Heart left ventricle (tissue), 16 donors: ENCODE measurements at regions not wholly inside any gene's neighbourhood (a gene's known extent, or its start where the extent isn't known, plus 50 kb on each side); places are given as distances from the start of the nearest gene placed in this dataset.

Experiments used
- ATAC-seq, 4 donors: fragments of 200-7000 bp; cut with Tn5 transposase; one replicate each; pipeline ENCODE4 v1.9.1; 2020 to 2022; ENCODE audit warnings: moderate library complexity in 4 of 4, mild to moderate bottlenecking in 3 of 4, moderate number of reproducible peaks in 1 of 4
- DNase-seq, 5 donors: peaks; one replicate each; pipeline ENCODE4 v3.0.0-alpha.2; 2020
- H3K27ac ChIP-seq, 12 donors: fragments of 200-600 bp; sonication (generic) in 4 of 12; one replicate each; pipeline versions ENCODE4 v1.5.0 to v1.8.0; 2016 to 2022; ENCODE audit warnings: mild to moderate bottlenecking in 2 of 12
- H3K27me3 ChIP-seq, 9 donors: fragments of 200-600 bp; sonication (generic) in 2 of 9; one replicate each; pipeline versions ENCODE4 v1.5.1 to v1.8.0; 2016 to 2022; ENCODE audit warnings: mild to moderate bottlenecking in 3 of 9
- H3K36me3 ChIP-seq, 9 donors: fragments of 200-600 bp; sonication (generic) in 2 of 9; one replicate each; pipeline versions ENCODE4 v1.5.0 to v1.8.0; 2018 to 2022; ENCODE audit warnings: mild to moderate bottlenecking in 2 of 9
- H3K4me1 ChIP-seq, 12 donors: fragments of 200-600 bp; sonication (generic) in 4 of 12; one replicate each; pipeline versions ENCODE4 v1.5.0 to v1.8.0; 2016 to 2022; ENCODE audit warnings: mild to moderate bottlenecking in 3 of 12
- H3K4me3 ChIP-seq, 12 donors: fragments of 200-600 bp; sonication (generic) in 4 of 12; one replicate each; pipeline versions ENCODE4 v1.5.0 to v1.8.0; 2017 to 2022; ENCODE audit warnings: mild to moderate bottlenecking in 9 of 12, moderate library complexity in 4 of 12
- H3K9me3 ChIP-seq, 12 donors: fragments of 200-600 bp; sonication (generic) in 4 of 12; one replicate each; pipeline versions ENCODE4 v1.5.0 to v1.8.0; 2016 to 2022; ENCODE audit warnings: mild to moderate bottlenecking in 1 of 12
- CTCF ChIP-seq, 12 donors: fragments of 200-600 bp; sonication (generic) in 4 of 12; IDR thresholded peaks; one replicate each; pipeline versions ENCODE4 v1.5.0 to v1.8.0; 2018 to 2022; ENCODE audit warnings: antibody characterized with exemption in 12 of 12, mild to moderate bottlenecking in 5 of 12
- POLR2A ChIP-seq, 2 donors: fragments of 450-650 bp; IDR thresholded peaks; one replicate each; pipeline ENCODE4 v1.6.1; 2017; ENCODE audit warnings: antibody characterized with exemption in 2 of 2, mild to moderate bottlenecking in 2 of 2, moderate library complexity in 2 of 2
- WGBS, 4 donors: extraction: QIAGEN DNeasy Blood & Tissue Kit in 2 of 4; methylation state at CpG; one replicate each; pipeline versions ENCODE4 v1.1.5 to v1.1.7; 2013 to 2018; 5-methylcytosine and 5-hydroxymethylcytosine counted together
- intact Hi-C, 10 donors: fragments of 100-400 bp; cut with DNase I; formaldehyde crosslinking; loops; one replicate each; pipeline versions ENCODE4 v1.11.1 to v1.14.2; 2022
- donor health status: ischemic (EF 13 %, LVEDD 7.1; RV severe dilation, severe dysfunction).
- donor health status: healthy with polysubstance abuse.
- donor health status: DM: no; HTN: yes; CAD: no.
- donor health status: DM: no; HTN: no; CAD: no.
- donor health status: ischemic (EF 25% LVEDD 6.9; RV normal size, moderate dysfunction).
- donor health status: ischemic (EF 25% LVEDD 5.7; RV mildly dilated, moderate dysfunction).
- donor health status: healthy.
- donor health status: DM: yes; HTN: yes; CAD: no.
- donor health status: ischemic (EF 35%, LVEDD 5.7; RV mildly dilated, moderate dysfunction).
- donor health status: nonischemic (EF 11% LVEDD 7.7; RV severe dilation, severe dysfunction).
- donor health status: DM: yes; HTN: yes; CAD: no.
- donor health status: PGD.
- donor health status: ischemic (EF 29% LVEDD 5.4; RV normal size, mild dysfunction).
- donor health status: nonischemic (EF 23%, LVEDD 6.1; RV moderate dilation, normal function).

- Histone ChIP-seq H3K27me3 (peaks cover 0 to 4% (median 0%) of the 10 kb centered on the region in 9 donors), H3K9me3 (no peaks in the 10 kb centered on the region), H3K36me3 (no peaks in the 10 kb centered on the region), H3K27ac (no peak overlapping the region), H3K4me1 (no peaks in the 10 kb centered on the region), H3K4me3 (no peak overlapping the region)
- TF ChIP-seq POLR2A (IDR thresholded peaks at IDR 0.05) (no peak), CTCF (IDR thresholded peaks at IDR 0.05) (no peak)
- 85 to 92% (median 86%) methylated on average over 4 of the region's 4 CpGs for WGBS, 4 donors
- DNase-seq (no peak), ATAC-seq (no peak)
- intact Hi-C loops = no loop called here
These were observed 78.8 kb upstream of the NTRK2 start for GRCh38 chr9:84590706-84591105.

DNA sequence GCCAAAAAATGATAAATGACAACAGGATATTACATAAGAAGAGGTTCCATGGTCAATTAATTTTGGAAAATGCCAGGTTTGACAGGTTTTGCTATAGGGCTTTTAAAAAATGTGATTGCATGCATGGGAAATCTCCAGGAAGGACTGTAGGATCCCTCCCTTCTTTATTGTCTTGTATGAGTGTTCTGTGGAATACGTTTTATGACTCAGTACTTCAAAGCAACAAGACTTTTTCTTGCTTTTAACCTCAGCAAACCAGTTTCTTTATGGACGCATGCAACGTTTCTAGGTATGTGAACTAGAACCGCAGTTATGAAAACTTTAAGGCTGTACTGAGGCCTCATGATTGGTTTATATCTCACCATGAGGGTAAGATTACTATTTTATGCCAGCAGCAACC, 76.6 kb upstream of the NTRK2 start:
- Histone ChIP-seq H3K9me3 (peaks cover 0 to 4% (median 0%) of the 10 kb centered on the region in 12 donors), H3K4me3 (no peak overlapping the region), H3K27ac (no peak overlapping the region), H3K27me3 (peaks cover 0 to 4% (median 0%) of the 10 kb centered on the region in 9 donors), H3K4me1 (no peaks in the 10 kb centered on the region), H3K36me3 (no peaks in the 10 kb centered on the region)
- TF ChIP-seq CTCF (IDR thresholded peaks at IDR 0.05) (no peak), POLR2A (IDR thresholded peaks at IDR 0.05) (no peak)
- 84 to 86% (median 85%) methylated on average over 4 of the region's 4 CpGs for WGBS, 4 donors
- intact Hi-C loops = no loop called here
- DNase-seq = no peak
- no peak for ATAC-seq

DNA sequence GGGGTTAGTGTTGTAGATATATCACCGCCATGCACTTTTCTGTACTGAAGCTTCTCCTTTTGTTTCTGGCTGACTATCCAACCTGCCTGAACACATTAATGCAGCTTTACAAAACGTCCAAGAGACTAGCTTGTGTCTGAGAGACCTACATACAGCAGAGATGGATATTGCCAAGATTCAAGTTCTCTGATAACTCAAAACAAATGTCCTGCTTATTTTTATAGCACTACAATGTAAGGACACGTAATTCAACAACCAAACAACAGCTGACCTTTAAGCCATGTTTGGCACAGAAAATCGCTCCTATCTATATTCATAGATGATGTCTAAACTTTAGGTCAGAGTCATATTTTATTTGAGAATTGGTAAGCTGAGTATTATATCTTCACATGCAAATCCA, 76.2 kb upstream of the NTRK2 start:
- WGBS, 4 donors = 62 to 71% (median 68%) methylated on average over 4 of the region's 4 CpGs
- no peaks in the 10 kb centered on the region for H3K4me1 ChIP-seq
- H3K9me3 ChIP-seq = peaks cover 0 to 4% (median 0%) of the 10 kb centered on the region in 12 donors
- peaks cover 0 to 4% (median 0%) of the 10 kb centered on the region in 9 donors for H3K27me3 ChIP-seq
- H3K36me3 ChIP-seq = no peaks in the 10 kb centered on the region
- no peak for ATAC-seq
- no peak for DNase-seq
- intact Hi-C loops = no loop called here
- no peak overlapping the region for H3K27ac ChIP-seq
- no peak for TF ChIP-seq CTCF (IDR thresholded peaks at IDR 0.05)
- TF ChIP-seq POLR2A (IDR thresholded peaks at IDR 0.05) = no peak
- no peak overlapping the region for H3K4me3 ChIP-seq

GRCh38 chr9:84597131-84597530, 72.4 kb upstream of the NTRK2 start:
- TF ChIP-seq POLR2A (IDR thresholded peaks at IDR 0.05) (no peak), CTCF (IDR thresholded peaks at IDR 0.05) (no peak)
- WGBS, 4 donors = 42 to 48% (median 45%) methylated on average over 2 of the region's 2 CpGs
- Histone ChIP-seq H3K36me3 (no peaks in the 10 kb centered on the region), H3K27ac (no peak overlapping the region), H3K4me3 (no peak overlapping the region), H3K4me1 (no peaks in the 10 kb centered on the region), H3K9me3 (peaks cover 0 to 4% (median 0%) of the 10 kb centered on the region in 12 donors), H3K27me3 (no peaks in the 10 kb centered on the region)
- no peak for ATAC-seq
- DNase-seq = no peak
- intact Hi-C loops = no loop called here
